ENCODE measurements at regions not wholly inside any gene's neighbourhood (a gene's known extent, or its start where the extent isn't known, plus 50 kb on each side); places are given as distances from the start of the nearest gene placed in this dataset.
"Not testable (repeated sequence)": the region's sequence is repeated elsewhere in the genome, so short reads cannot be mapped to it uniquely, and the experiment has no call there.

GRCh38 chr18:71374294-71375000 is 1085.6 kb downstream of the SOCS6 start:
- DNase-seq (ENCODE audit: low read depth) = no peak

- no peak for DNase-seq (ENCODE audit: low read depth)
Observed at GRCh38 chr18:71371951-71372605, 1083.2 kb downstream of the SOCS6 start.

- DNase-seq (ENCODE audit: low read depth) = no peak
Observed at GRCh38 chr18:71370671-71371445, 1082.0 kb downstream of the SOCS6 start.

DNA sequence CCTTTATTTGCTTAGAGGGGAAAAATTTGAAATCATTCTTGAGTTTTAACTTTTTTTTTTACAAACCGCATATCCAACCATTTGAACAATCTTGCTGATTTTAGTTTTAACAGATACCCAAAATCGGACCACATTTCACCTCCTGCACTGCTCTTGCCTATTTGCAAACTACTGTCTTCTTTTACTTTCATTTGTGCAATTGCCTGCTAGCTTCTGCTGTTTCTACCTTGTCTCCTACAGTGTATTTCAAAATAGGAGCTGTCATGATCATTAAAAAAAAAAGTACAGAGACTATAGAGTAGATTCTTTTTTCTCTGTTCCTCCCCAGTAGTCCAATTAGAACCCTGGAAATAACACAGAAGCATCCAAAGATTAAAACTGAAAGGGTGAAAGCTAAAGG is 1081.2 kb downstream of the SOCS6 start:
- DNase-seq (ENCODE audit: low read depth) = no peak

DNA sequence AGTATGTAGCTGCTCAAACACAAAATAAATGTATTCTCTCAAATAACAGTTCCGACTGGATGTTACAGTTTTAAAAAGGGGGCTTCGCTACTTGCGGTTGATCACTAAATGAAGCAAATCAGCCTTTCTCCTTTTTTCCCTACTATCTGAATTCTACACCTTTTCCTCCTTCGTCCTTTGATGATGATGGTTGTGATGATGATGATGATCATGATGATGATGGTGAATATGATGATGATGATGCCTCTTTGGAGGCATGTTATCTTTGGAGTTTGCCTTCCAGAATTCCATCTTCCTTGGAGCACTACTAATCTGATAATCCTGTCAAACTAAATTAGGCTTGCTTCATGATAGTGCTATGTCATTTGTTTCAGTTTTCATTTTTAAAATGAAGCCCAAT is 1073.3 kb downstream of the SOCS6 start:
- no peak for DNase-seq (ENCODE audit: low read depth)

GRCh38 chr18:71355599-71355998 is 1066.8 kb downstream of the SOCS6 start:
- not testable (repeated sequence) for DNase-seq (ENCODE audit: low read depth)

GRCh38 chr18:71352618-71353017 is 1063.8 kb downstream of the SOCS6 start:
- no peak for DNase-seq (ENCODE audit: low read depth)

DNA sequence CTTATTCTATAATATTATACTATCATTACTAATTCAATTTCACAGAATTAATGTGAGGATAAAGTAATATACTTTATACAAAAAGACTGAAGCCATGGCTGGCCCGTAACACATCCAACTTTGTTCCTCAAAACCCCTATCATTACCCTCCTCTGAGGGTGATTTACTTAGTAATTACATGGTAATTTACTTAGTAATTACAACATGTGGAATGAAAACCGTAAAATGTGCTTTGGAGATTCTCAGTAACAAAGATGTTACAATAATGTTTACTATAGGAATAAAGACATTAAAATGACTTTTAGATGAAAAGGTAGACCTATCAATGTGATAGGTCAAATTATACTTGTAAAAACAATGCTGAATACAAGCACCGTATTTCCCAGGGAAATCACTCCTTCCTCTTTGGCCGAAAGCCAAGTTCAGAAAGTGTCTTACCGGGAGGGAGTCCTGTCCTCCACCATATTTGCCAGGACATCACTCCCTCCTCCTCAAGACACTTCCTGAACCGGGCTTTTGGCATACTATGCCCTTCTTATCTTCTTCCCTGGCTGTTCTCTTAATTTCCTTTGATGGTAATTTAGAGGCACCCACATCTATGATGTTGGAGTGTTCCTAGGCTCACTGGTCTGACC is 1047.8 kb downstream of the SOCS6 start:
- no peak for DNase-seq (ENCODE audit: low read depth)

DNA sequence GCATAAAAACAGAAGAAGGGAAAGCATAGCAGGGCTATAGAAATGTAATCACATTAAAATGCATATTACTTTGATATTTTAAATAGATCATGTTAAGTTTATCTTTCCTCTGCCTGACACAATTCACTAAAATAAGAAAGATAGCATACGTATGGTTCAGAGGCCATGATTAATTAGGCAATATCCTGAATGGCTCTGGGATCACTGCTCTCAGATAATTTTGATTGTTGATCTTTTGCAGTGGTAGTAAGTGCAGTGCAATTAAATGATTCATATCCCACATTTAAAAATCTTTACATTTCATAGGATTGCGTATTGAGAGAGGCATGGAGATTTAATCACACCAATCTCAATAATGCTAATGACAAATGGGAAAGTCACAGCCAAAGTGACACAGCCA is 1040.7 kb downstream of the SOCS6 start:
- DNase-seq (ENCODE audit: low read depth) = no peak

GRCh38 chr18:71329114-71329513 is 1040.3 kb downstream of the SOCS6 start:
- no peak for DNase-seq (ENCODE audit: low read depth)

DNA sequence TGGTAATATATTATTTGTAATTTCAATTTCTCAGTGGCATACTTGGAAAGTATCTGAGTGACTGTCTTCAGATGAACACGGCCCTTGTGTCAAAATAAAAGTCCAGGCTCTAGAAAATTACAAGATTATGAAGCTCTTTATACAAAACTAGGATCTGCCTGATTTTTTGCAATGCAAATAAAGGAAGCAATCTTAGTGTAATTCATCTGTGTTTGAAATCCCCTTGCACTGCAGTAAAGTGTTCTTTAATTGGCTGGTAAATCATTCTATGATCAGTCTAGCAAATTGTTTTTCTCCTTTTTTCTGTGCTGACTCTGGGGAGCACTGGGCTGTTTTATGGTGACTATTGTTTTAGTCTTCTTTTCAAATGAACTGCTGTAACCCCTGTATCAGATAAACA is 1039.0 kb downstream of the SOCS6 start:
- DNase-seq (ENCODE audit: low read depth) = no peak

- DNase-seq (ENCODE audit: low read depth) = no peak
Observed at GRCh38 chr18:71327441-71327840, 1038.6 kb downstream of the SOCS6 start.

GRCh38 chr18:71326826-71327225 is 1038.0 kb downstream of the SOCS6 start:
- DNase-seq (ENCODE audit: low read depth) = no peak

GRCh38 chr18:71324356-71324755 is 1035.5 kb downstream of the SOCS6 start:
- no peak for DNase-seq (ENCODE audit: low read depth)

GRCh38 chr18:71322201-71322600 is 1033.4 kb downstream of the SOCS6 start:
- DNase-seq (ENCODE audit: low read depth) = no peak

- no peak for DNase-seq (ENCODE audit: low read depth)
Observed at GRCh38 chr18:71321319-71321718, 1032.5 kb downstream of the SOCS6 start.

- DNase-seq (ENCODE audit: low read depth) = no peak
Observed at GRCh38 chr18:71304856-71305255, 1016.0 kb downstream of the SOCS6 start.

- DNase-seq (ENCODE audit: low read depth) = not testable (repeated sequence)
Observed at GRCh38 chr18:71303743-71304142, 1014.9 kb downstream of the SOCS6 start.

GRCh38 chr18:71301596-71301995 is 1012.8 kb downstream of the SOCS6 start:
- DNase-seq (ENCODE audit: low read depth) = no peak

DNA sequence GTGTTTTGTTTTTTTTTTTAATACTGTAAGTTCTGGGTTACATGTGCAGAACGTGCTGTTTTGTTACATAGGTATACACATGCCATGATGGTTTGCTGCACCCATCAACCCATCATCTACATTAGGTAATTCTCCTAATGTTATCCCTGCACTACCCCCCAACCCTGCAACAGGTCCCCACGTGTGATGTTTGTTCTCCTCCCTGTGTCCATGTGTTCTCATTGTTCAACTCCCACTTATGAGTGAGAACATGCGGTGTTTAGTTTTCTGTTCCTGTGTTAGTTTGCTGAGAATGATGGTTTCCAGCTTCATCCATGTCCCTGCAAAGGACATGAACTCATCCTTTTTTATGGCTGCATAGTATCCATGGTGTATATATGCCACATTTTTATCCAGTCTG is 1005.4 kb downstream of the SOCS6 start:
- not testable (repeated sequence) for DNase-seq (ENCODE audit: low read depth)

GRCh38 chr18:71293322-71293721 is 1004.5 kb downstream of the SOCS6 start:
- no peak for DNase-seq (ENCODE audit: low read depth)

- no peak for DNase-seq (ENCODE audit: low read depth)
Observed at GRCh38 chr18:71287268-71287667, 998.4 kb downstream of the SOCS6 start.

Measured in myocyte (in vitro differentiated cells).